ENCODE measurements at regions not wholly inside any gene's neighbourhood (a gene's known extent, or its start where the extent isn't known, plus 50 kb on each side); places are given as distances from the start of the nearest gene placed in this dataset.

GRCh38 chr6:47106721-47107197 lies 64.6 kb upstream of the ADGRF1 start:
- TF ChIP-seq, protein P1, sequence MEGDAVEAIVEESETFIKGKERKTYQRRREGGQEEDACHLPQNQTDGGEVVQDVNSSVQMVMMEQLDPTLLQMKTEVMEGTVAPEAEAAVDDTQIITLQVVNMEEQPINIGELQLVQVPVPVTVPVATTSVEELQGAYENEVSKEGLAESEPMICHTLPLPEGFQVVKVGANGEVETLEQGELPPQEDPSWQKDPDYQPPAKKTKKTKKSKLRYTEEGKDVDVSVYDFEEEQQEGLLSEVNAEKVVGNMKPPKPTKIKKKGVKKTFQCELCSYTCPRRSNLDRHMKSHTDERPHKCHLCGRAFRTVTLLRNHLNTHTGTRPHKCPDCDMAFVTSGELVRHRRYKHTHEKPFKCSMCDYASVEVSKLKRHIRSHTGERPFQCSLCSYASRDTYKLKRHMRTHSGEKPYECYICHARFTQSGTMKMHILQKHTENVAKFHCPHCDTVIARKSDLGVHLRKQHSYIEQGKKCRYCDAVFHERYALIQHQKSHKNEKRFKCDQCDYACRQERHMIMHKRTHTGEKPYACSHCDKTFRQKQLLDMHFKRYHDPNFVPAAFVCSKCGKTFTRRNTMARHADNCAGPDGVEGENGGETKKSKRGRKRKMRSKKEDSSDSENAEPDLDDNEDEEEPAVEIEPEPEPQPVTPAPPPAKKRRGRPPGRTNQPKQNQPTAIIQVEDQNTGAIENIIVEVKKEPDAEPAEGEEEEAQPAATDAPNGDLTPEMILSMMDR (IDR thresholded peaks at IDR 0.05; ENCODE audit: low read length) = no peak
- no peak for TF ChIP-seq EZH2 (IDR thresholded peaks at IDR 0.05; ENCODE audit: borderline replicate concordance, low read length)
